ENCODE measurements at regions not wholly inside any gene's neighbourhood (a gene's known extent, or its start where the extent isn't known, plus 50 kb on each side); places are given as distances from the start of the nearest gene placed in this dataset.

GRCh38 chr3:77913524-77914174 is 873.8 kb downstream of the ROBO2 start:
- no peak overlapping the region for H3K4me2 ChIP-seq (ENCODE audit: unreplicated experiment)
- H2AFZ ChIP-seq: no peak overlapping the region
- TF ChIP-seq EZH2phosphoT487 (IDR thresholded peaks at IDR 0.05; ENCODE audit: insufficient read depth, low read depth) (no peak), EZH2 (IDR thresholded peaks at IDR 0.05; ENCODE audit: insufficient read depth, poor library complexity, severe bottlenecking) (no peak)
- H3F3A ChIP-seq (ENCODE audit: insufficient read depth): no peaks in the 10 kb centered on the region
- H3K4me3 ChIP-seq: no peak overlapping the region
- no peaks in the 10 kb centered on the region for H3K4me1 ChIP-seq (ENCODE audit: insufficient read depth)
- WGBS, 2 experiments (ENCODE audit: low coverage in 1 of 2, low lambda C conversion rate in 2 of 2, missing lambda C conversion rate in 2 of 2): 19% methylated on average over 3 of the region's 3 CpGs
- no peaks in the 10 kb centered on the region for H3K79me2 ChIP-seq (ENCODE audit: insufficient read depth)
- in situ Hi-C loops (cut with MboI): no loop called here
- no peaks in the 10 kb centered on the region for H3K36me3 ChIP-seq (ENCODE audit: low read depth)
- no peaks in the 10 kb centered on the region for H4K20me1 ChIP-seq (ENCODE audit: insufficient read depth)
- no peak overlapping the region for H3K9ac ChIP-seq
- H3K27ac ChIP-seq: no peak overlapping the region
- H3K27me3 ChIP-seq (replicated peaks; ENCODE audit: insufficient read depth): no peaks in the 10 kb centered on the region
- H3K9me3 ChIP-seq (ENCODE audit: low read depth): no peaks in the 10 kb centered on the region
- H3K9me2 ChIP-seq (ENCODE audit: insufficient read depth): no peaks in the 10 kb centered on the region
- DNase-seq: no peak

GRCh38 chr3:77915336-77915735 is 875.4 kb downstream of the ROBO2 start:
- Histone ChIP-seq H3F3A (ENCODE audit: insufficient read depth) (no peaks in the 10 kb centered on the region), H3K9me2 (ENCODE audit: insufficient read depth) (no peaks in the 10 kb centered on the region), H3K4me2 (ENCODE audit: unreplicated experiment) (no peak overlapping the region), H2AFZ (no peak overlapping the region), H3K9ac (no peak overlapping the region), H4K20me1 (ENCODE audit: insufficient read depth) (no peaks in the 10 kb centered on the region), H3K36me3 (ENCODE audit: low read depth) (no peaks in the 10 kb centered on the region), H3K9me3 (ENCODE audit: low read depth) (no peaks in the 10 kb centered on the region), H3K27ac (no peak overlapping the region), H3K27me3 (replicated peaks; ENCODE audit: insufficient read depth) (no peaks in the 10 kb centered on the region), H3K79me2 (ENCODE audit: insufficient read depth) (no peaks in the 10 kb centered on the region), H3K4me1 (ENCODE audit: insufficient read depth) (no peaks in the 10 kb centered on the region), H3K4me3 (no peak overlapping the region)
- TF ChIP-seq EZH2 (IDR thresholded peaks at IDR 0.05; ENCODE audit: insufficient read depth, poor library complexity, severe bottlenecking) (no peak), EZH2phosphoT487 (IDR thresholded peaks at IDR 0.05; ENCODE audit: insufficient read depth, low read depth) (no peak)
- WGBS, 2 experiments (ENCODE audit: low coverage in 1 of 2, low lambda C conversion rate in 2 of 2, missing lambda C conversion rate in 2 of 2): 2 to 10% methylated on average over 2 of the region's 2 CpGs
- DNase-seq: no peak
- in situ Hi-C loops (cut with MboI): no loop called here

- Histone ChIP-seq H3K9me3 (ENCODE audit: low read depth) (no peaks in the 10 kb centered on the region), H3F3A (ENCODE audit: insufficient read depth) (no peaks in the 10 kb centered on the region), H3K27me3 (replicated peaks; ENCODE audit: insufficient read depth) (no peaks in the 10 kb centered on the region), H2AFZ (no peak overlapping the region), H3K4me3 (no peak overlapping the region), H3K36me3 (ENCODE audit: low read depth) (no peaks in the 10 kb centered on the region), H3K27ac (no peak overlapping the region), H3K9me2 (ENCODE audit: insufficient read depth) (no peaks in the 10 kb centered on the region), H4K20me1 (ENCODE audit: insufficient read depth) (no peaks in the 10 kb centered on the region), H3K79me2 (ENCODE audit: insufficient read depth) (no peaks in the 10 kb centered on the region), H3K4me1 (ENCODE audit: insufficient read depth) (no peaks in the 10 kb centered on the region), H3K4me2 (ENCODE audit: unreplicated experiment) (no peak overlapping the region), H3K9ac (no peak overlapping the region)
- TF ChIP-seq EZH2phosphoT487 (IDR thresholded peaks at IDR 0.05; ENCODE audit: insufficient read depth, low read depth) (no peak), EZH2 (IDR thresholded peaks at IDR 0.05; ENCODE audit: insufficient read depth, poor library complexity, severe bottlenecking) (no peak)
- 31 to 36% methylated on average over 2 of the region's 2 CpGs for WGBS, 2 experiments (ENCODE audit: low coverage in 1 of 2, low lambda C conversion rate in 2 of 2, missing lambda C conversion rate in 2 of 2)
- in situ Hi-C loops (cut with MboI): no loop called here
- DNase-seq: no peak
Measured at GRCh38 chr3:77917225-77917624, 877.3 kb downstream of the ROBO2 start.

- H2AFZ ChIP-seq: no peak overlapping the region
- TF ChIP-seq EZH2phosphoT487 (IDR thresholded peaks at IDR 0.05; ENCODE audit: insufficient read depth, low read depth) (no peak), EZH2 (IDR thresholded peaks at IDR 0.05; ENCODE audit: insufficient read depth, poor library complexity, severe bottlenecking) (no peak)
- H3K36me3 ChIP-seq (ENCODE audit: low read depth): no peaks in the 10 kb centered on the region
- in situ Hi-C loops (cut with MboI): no loop called here
- H3F3A ChIP-seq (ENCODE audit: insufficient read depth): no peaks in the 10 kb centered on the region
- no peak overlapping the region for H3K4me3 ChIP-seq
- no peaks in the 10 kb centered on the region for H3K79me2 ChIP-seq (ENCODE audit: insufficient read depth)
- no peak overlapping the region for H3K9ac ChIP-seq
- H4K20me1 ChIP-seq (ENCODE audit: insufficient read depth): no peaks in the 10 kb centered on the region
- no peak overlapping the region for H3K4me2 ChIP-seq (ENCODE audit: unreplicated experiment)
- DNase-seq: no peak
- no peaks in the 10 kb centered on the region for H3K9me2 ChIP-seq (ENCODE audit: insufficient read depth)
- H3K9me3 ChIP-seq (ENCODE audit: low read depth): no peaks in the 10 kb centered on the region
- no peaks in the 10 kb centered on the region for H3K27me3 ChIP-seq (replicated peaks; ENCODE audit: insufficient read depth)
- H3K27ac ChIP-seq: no peak overlapping the region
- H3K4me1 ChIP-seq (ENCODE audit: insufficient read depth): no peaks in the 10 kb centered on the region
Measured at GRCh38 chr3:77919244-77919643, 879.3 kb downstream of the ROBO2 start.

Measured in GM23248 (cell line).